ENCODE measurements at regions not wholly inside any gene's neighbourhood (a gene's known extent, or its start where the extent isn't known, plus 50 kb on each side); places are given as distances from the start of the nearest gene placed in this dataset.
"Not testable (repeated sequence)": the region's sequence is repeated elsewhere in the genome, so short reads cannot be mapped to it uniquely, and the experiment has no call there.

- Histone ChIP-seq H3K9ac (ENCODE audit: low read length) (no peak overlapping the region), H3K27me3 (replicated peaks; ENCODE audit: control insufficient read depth, insufficient read depth, low read length) (peaks cover 45% of the 10 kb centered on the region), H3K9me3 (ENCODE audit: control insufficient read depth, low read length) (peaks cover 3% of the 10 kb centered on the region), H3K4me1 (ENCODE audit: control insufficient read depth, insufficient read depth, low read length) (no peaks in the 10 kb centered on the region), H3K36me3 (ENCODE audit: control insufficient read depth, insufficient read depth, low read length, severe bottlenecking) (no peaks in the 10 kb centered on the region), H3K4me3 (ENCODE audit: low read length) (no peak overlapping the region)
- DNase-seq (ENCODE audit: low read depth): no peak
These were observed 102.4 kb downstream of the MTX3 start for GRCh38 chr5:79888643-79889042.

DNA sequence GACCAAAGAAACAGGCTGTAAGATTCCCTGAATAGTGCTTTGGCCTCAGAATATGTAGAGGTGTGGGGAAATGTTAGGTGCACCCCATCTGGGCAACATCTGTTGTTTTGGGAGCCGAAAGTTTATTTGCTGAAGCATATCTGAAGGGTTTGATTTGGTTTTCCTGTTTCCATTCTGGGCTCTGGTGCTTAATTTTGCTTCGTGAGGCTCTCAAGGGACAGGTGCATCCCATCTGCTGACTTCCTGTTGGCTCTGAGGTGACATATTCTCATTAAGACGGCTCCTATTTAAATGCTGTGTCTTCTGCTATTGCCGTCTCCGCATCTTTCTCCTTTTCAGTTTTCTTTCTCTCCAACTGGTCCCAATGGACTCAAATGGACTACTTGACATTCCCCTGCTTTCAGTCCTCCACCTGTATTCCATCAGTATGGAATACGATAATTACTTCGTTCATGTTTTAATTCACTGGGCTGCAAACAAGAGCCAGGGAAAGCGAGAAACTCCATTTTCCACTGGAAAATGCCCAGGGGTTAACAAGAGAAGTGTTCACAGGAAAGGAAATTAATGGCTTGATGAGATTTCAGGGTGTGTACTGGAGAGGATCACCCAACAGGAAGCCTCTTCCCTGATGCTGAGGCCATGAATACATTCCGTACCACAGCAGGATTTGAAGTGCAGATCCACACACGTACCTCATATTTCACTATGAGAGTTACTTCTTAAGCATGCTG lies 104.0 kb downstream of the MTX3 start:
- no peak overlapping the region for H3K9ac ChIP-seq (ENCODE audit: low read length)
- H3K27me3 ChIP-seq (replicated peaks; ENCODE audit: control insufficient read depth, insufficient read depth, low read length): peaks cover 30% of the 10 kb centered on the region
- no peak overlapping the region for H3K4me3 ChIP-seq (ENCODE audit: low read length)
- no peaks in the 10 kb centered on the region for H3K36me3 ChIP-seq (ENCODE audit: control insufficient read depth, insufficient read depth, low read length, severe bottlenecking)
- no peak for DNase-seq (ENCODE audit: low read depth)
- H3K4me1 ChIP-seq (ENCODE audit: control insufficient read depth, insufficient read depth, low read length): no peaks in the 10 kb centered on the region
- H3K9me3 ChIP-seq (ENCODE audit: control insufficient read depth, low read length): peaks cover 3% of the 10 kb centered on the region

GRCh38 chr5:79886456-79886855 lies 104.6 kb downstream of the MTX3 start:
- Histone ChIP-seq H3K36me3 (ENCODE audit: control insufficient read depth, insufficient read depth, low read length, severe bottlenecking) (no peaks in the 10 kb centered on the region), H3K4me3 (ENCODE audit: low read length) (no peak overlapping the region), H3K9me3 (ENCODE audit: control insufficient read depth, low read length) (peaks cover 3% of the 10 kb centered on the region), H3K27me3 (replicated peaks; ENCODE audit: control insufficient read depth, insufficient read depth, low read length) (peaks cover 25% of the 10 kb centered on the region), H3K9ac (ENCODE audit: low read length) (no peak overlapping the region), H3K4me1 (ENCODE audit: control insufficient read depth, insufficient read depth, low read length) (no peaks in the 10 kb centered on the region)
- DNase-seq (ENCODE audit: low read depth): no peak

DNA sequence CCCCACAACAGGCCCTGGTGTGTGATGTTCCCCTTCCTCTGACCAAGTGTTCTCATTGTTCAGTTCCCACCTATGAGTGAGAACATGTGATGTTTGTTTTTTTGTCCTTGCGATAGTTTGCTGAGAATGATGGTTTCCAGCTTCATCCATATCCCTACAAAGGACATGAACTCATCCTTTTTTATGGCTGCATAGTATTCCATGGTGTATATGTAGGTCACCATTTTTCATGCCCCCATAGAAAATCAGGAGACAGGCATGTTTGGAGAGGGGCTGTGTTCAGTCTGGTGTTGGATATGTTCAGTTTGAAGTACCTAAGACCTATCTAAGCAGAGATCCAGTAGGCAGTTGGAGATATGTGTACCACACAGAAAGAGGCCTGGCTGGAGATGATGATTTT lies 111.2 kb downstream of the MTX3 start:
- not testable (repeated sequence) for H3K4me3 ChIP-seq (ENCODE audit: low read length); H3K27me3 ChIP-seq (replicated peaks; ENCODE audit: control insufficient read depth, insufficient read depth, low read length); H3K9me3 ChIP-seq (ENCODE audit: control insufficient read depth, low read length); H3K36me3 ChIP-seq (ENCODE audit: control insufficient read depth, insufficient read depth, low read length, severe bottlenecking); H3K9ac ChIP-seq (ENCODE audit: low read length); DNase-seq (ENCODE audit: low read depth)
- peaks cover 21% of the 10 kb centered on the region for H3K4me1 ChIP-seq (ENCODE audit: control insufficient read depth, insufficient read depth, low read length)

DNA sequence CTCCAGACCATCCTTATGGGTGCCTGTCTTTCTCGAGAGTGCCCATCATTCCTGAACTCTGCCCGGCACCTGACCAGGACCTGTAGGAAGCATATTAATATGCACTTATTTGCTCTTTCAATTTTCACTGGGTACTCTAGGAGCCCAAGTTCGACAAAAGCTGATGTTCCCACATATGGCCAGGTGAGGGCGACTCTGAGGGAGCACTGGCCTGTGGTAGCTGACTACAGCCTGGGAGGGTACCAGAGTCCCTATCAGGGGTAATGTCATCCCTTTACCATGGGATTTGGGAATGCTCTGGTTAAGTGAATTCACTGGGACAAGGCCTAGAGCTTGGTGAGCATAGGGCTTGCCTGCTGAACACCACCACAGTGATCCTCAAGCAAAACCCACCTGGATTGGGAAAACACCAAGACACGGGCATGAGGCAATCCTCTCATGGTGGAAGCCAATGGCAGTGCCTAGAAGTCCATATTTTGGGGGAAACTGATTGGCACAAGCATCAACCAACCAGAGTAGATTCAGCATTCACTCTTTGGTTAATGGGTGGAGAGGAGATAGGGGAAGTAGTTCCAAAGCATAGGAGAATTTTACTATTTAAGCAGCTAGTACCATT lies 112.2 kb downstream of the MTX3 start:
- H3K9ac ChIP-seq (ENCODE audit: low read length): no peak overlapping the region
- DNase-seq (ENCODE audit: low read depth): no peak
- no peak overlapping the region for H3K4me3 ChIP-seq (ENCODE audit: low read length)
- peaks cover 31% of the 10 kb centered on the region for H3K4me1 ChIP-seq (ENCODE audit: control insufficient read depth, insufficient read depth, low read length)
- H3K36me3 ChIP-seq (ENCODE audit: control insufficient read depth, insufficient read depth, low read length, severe bottlenecking): no peaks in the 10 kb centered on the region
- H3K27me3 ChIP-seq (replicated peaks; ENCODE audit: control insufficient read depth, insufficient read depth, low read length): no peaks in the 10 kb centered on the region
- no peaks in the 10 kb centered on the region for H3K9me3 ChIP-seq (ENCODE audit: control insufficient read depth, low read length)

- no peaks in the 10 kb centered on the region for H3K27me3 ChIP-seq (replicated peaks; ENCODE audit: control insufficient read depth, insufficient read depth, low read length)
- no peaks in the 10 kb centered on the region for H3K36me3 ChIP-seq (ENCODE audit: control insufficient read depth, insufficient read depth, low read length, severe bottlenecking)
- H3K9me3 ChIP-seq (ENCODE audit: control insufficient read depth, low read length): no peaks in the 10 kb centered on the region
- H3K4me1 ChIP-seq (ENCODE audit: control insufficient read depth, insufficient read depth, low read length): peaks cover 36% of the 10 kb centered on the region
- DNase-seq (ENCODE audit: low read depth): no peak
- H3K4me3 ChIP-seq (ENCODE audit: low read length): no peak overlapping the region
- H3K9ac ChIP-seq (ENCODE audit: low read length): no peak overlapping the region
These were observed 112.9 kb downstream of the MTX3 start for GRCh38 chr5:79878136-79878679.

DNA sequence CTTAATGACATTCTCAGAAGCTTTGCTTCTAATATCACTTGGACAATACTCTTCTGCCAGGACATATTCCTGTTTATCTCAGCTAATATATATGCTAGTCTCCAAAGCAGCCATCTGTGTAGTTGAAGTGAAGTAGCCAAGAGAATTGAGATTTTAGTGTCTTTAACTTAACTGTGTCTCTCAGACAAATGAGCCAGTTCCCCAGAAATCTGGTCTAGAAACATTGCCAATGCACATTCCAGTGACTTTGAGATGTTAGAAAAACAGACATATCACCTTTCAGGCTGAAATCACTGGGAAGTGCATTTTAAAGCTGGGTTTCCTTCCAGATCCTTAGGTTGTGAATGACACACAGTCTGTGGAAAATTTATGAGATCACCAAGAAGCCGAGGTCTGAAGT lies 114.6 kb downstream of the MTX3 start:
- Histone ChIP-seq H3K9me3 (ENCODE audit: control insufficient read depth, low read length) (no peaks in the 10 kb centered on the region), H3K27me3 (replicated peaks; ENCODE audit: control insufficient read depth, insufficient read depth, low read length) (no peaks in the 10 kb centered on the region), H3K36me3 (ENCODE audit: control insufficient read depth, insufficient read depth, low read length, severe bottlenecking) (no peaks in the 10 kb centered on the region), H3K4me1 (ENCODE audit: control insufficient read depth, insufficient read depth, low read length) (peaks cover 53% of the 10 kb centered on the region), H3K4me3 (ENCODE audit: low read length) (no peak overlapping the region), H3K9ac (ENCODE audit: low read length) (no peak overlapping the region)
- DNase-seq (ENCODE audit: low read depth): peak; percentile 62

DNA sequence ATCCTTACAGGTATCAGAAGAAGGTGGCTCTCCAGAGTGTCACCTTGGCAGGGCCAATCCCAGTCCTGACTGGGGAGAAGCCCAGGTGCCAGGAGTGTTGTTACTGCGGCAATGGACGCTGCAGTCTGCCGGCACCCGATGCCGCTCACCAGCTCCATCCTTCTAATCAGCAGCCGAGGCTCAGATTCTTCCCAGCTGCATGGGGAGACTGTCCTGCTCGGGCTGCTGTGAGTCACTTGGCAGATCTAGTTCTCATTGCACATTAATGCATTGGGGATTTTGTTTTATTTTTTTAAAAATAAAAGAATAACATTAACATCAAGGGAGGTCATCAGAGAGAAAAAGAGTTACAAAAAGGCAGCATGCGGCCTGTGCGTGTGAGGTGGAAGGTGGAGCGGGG lies 115.8 kb downstream of the MTX3 start:
- H3K36me3 ChIP-seq (ENCODE audit: control insufficient read depth, insufficient read depth, low read length, severe bottlenecking): no peaks in the 10 kb centered on the region
- DNase-seq (ENCODE audit: low read depth): peak; percentile 45
- peak overlapping the region; percentile 24 for H3K4me3 ChIP-seq (ENCODE audit: low read length)
- no peak overlapping the region for H3K9ac ChIP-seq (ENCODE audit: low read length)
- no peaks in the 10 kb centered on the region for H3K27me3 ChIP-seq (replicated peaks; ENCODE audit: control insufficient read depth, insufficient read depth, low read length)
- no peaks in the 10 kb centered on the region for H3K9me3 ChIP-seq (ENCODE audit: control insufficient read depth, low read length)
- H3K4me1 ChIP-seq (ENCODE audit: control insufficient read depth, insufficient read depth, low read length): peaks cover 53% of the 10 kb centered on the region

DNA sequence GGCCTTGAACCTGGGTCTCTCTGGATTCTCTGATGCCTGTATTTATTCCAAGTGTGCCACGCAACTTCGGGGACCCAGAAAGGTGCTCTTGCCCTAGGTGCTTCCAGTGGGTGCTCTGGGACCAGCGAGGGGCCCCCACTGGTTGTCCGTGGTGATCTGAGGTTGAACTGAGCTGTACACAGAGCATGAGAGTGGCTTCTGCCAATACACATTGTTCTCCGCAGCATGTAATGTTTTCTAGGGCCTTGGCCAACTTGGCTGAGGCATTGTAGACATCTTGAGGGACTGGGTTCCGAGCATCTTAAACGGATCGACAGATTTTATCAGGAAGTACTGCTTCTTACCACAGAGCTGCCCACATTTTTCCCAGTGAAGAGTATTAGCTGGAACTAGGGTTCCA lies 117.9 kb downstream of the MTX3 start:
- H3K9me3 ChIP-seq (ENCODE audit: control insufficient read depth, low read length): no peaks in the 10 kb centered on the region
- no peak overlapping the region for H3K4me3 ChIP-seq (ENCODE audit: low read length)
- no peak overlapping the region for H3K9ac ChIP-seq (ENCODE audit: low read length)
- DNase-seq (ENCODE audit: low read depth): no peak
- peaks cover 3% of the 10 kb centered on the region for H3K27me3 ChIP-seq (replicated peaks; ENCODE audit: control insufficient read depth, insufficient read depth, low read length)
- H3K4me1 ChIP-seq (ENCODE audit: control insufficient read depth, insufficient read depth, low read length): peaks cover 53% of the 10 kb centered on the region
- H3K36me3 ChIP-seq (ENCODE audit: control insufficient read depth, insufficient read depth, low read length, severe bottlenecking): no peaks in the 10 kb centered on the region

GRCh38 chr5:79872291-79872690 lies 118.8 kb downstream of the MTX3 start:
- Histone ChIP-seq H3K4me1 (ENCODE audit: control insufficient read depth, insufficient read depth, low read length) (peaks cover 53% of the 10 kb centered on the region), H3K27me3 (replicated peaks; ENCODE audit: control insufficient read depth, insufficient read depth, low read length) (peaks cover 3% of the 10 kb centered on the region), H3K4me3 (ENCODE audit: low read length) (no peak overlapping the region), H3K36me3 (ENCODE audit: control insufficient read depth, insufficient read depth, low read length, severe bottlenecking) (no peaks in the 10 kb centered on the region), H3K9ac (ENCODE audit: low read length) (no peak overlapping the region), H3K9me3 (ENCODE audit: control insufficient read depth, low read length) (no peaks in the 10 kb centered on the region)
- no peak for DNase-seq (ENCODE audit: low read depth)

DNA sequence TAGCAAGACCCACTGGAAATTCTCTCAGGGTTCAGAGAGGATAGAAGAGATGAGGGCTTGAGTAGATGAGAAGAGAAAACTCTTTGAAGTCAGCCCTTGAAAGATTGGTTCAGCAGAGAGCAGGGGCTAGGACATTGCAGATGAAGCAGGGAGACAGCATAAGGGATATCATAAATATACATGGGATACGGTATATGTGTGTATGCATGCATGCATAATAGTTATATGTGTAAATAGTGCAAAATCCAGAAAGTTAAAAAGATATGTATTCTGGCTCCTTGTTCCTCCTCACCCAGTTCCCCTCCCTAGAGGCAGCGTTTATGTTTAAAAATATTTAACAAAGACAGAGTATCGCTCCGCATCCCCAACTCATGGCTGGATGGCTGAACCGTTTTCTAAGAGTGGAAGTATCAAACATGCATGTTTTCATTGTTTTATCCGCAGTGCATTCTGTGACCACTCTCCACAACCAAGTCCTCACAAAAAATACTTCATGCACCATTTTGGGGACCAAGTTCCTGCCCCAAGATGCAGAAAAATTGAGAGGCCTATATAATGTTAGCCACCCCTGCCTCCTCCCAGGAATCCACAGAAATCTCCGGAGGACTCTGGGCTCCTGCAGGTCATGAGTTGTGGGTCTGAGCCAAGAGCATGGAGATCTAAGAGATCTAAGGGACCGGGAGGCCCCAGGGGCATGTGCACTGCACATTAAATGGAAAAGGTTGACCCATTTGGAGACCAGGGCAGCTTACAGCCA lies 119.5 kb downstream of the MTX3 start:
- Histone ChIP-seq H3K27me3 (replicated peaks; ENCODE audit: control insufficient read depth, insufficient read depth, low read length) (peaks cover 3% of the 10 kb centered on the region), H3K36me3 (ENCODE audit: control insufficient read depth, insufficient read depth, low read length, severe bottlenecking) (no peaks in the 10 kb centered on the region), H3K9ac (ENCODE audit: low read length) (no peak overlapping the region), H3K4me3 (ENCODE audit: low read length) (no peak overlapping the region), H3K9me3 (ENCODE audit: control insufficient read depth, low read length) (no peaks in the 10 kb centered on the region), H3K4me1 (ENCODE audit: control insufficient read depth, insufficient read depth, low read length) (peaks cover 49% of the 10 kb centered on the region)
- no peak for DNase-seq (ENCODE audit: low read depth)

Measured in adipocyte (in vitro differentiated cells).